A673 (cell line): ENCODE measurements at regions not wholly inside any gene's neighbourhood (a gene's known extent, or its start where the extent isn't known, plus 50 kb on each side); places are given as distances from the start of the nearest gene placed in this dataset.

Experiments
- CTCF ChIP-seq: fragments of 300-800, 200-600 bp; sonication (generic); conservative IDR thresholded peaks from 2 replicates; pipeline ENCODE4 v1.5.1; 2017; ENCODE audit warnings: low read depth, mild to moderate bottlenecking, antibody characterized with exemption, low read length, moderate library complexity, mixed read lengths
- EZH2 ChIP-seq: fragments of 200-600 bp; sonication (generic); IDR thresholded peaks from 2 replicates; pipeline ENCODE4 v1.6.1; 2017; ENCODE audit warnings: borderline replicate concordance, low read depth, mild to moderate bottlenecking, mixed read lengths, antibody characterized with exemption, low read length; ENCODE audit not compliant: poor library complexity, severe bottlenecking

DNA sequence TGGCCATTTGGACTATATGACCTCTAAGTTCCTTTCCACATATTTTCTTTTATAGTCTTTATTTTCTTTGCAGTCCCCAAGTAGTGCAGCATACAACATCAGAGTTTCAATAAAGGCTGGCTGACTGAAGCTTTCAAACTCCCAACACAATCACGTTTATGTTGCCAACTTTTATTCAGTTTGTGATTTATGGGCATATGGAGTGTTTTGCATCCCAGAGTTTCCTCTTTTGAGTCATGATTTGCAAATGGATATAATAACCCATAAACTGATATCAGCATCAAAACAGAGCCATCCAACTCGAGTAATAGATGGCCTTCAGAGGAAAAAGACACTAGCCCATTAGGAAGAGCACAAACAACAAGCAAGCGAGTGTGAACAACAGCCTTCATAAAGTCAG lies 414.0 kb downstream of the ELAVL2 start:
- TF ChIP-seq CTCF (no peak), EZH2 (no peak)
